Small intestine (tissue), 7 donors: ENCODE measurements at regions not wholly inside any gene's neighbourhood (a gene's known extent, or its start where the extent isn't known, plus 50 kb on each side); places are given as distances from the start of the nearest gene placed in this dataset.

Source experiments
- DNase-seq, 2 donors: peaks; one replicate each; pipeline versions ENCODE4 v3.0.0 to v3.0.0-alpha.2; 2013
- FAIRE-seq: peaks from 2 replicates; lab custom pipeline; 2012; peaks lifted over from hg19 to GRCh38; lab: Jason Lieb, UNC
- H3K27ac ChIP-seq, 3 donors: one replicate each; pipeline ENCODE4 v1.5.1; 2013; ENCODE audit warnings: low read length in 2 of 3, mild to moderate bottlenecking in 2 of 3, control low read depth in 1 of 3, inconsistent platforms in 1 of 3, low read depth in 1 of 3, moderate library complexity in 1 of 3
- H3K27me3 ChIP-seq, 3 donors: one replicate each; pipeline ENCODE4 v1.6.1; 2013; ENCODE audit warnings: low read length in 3 of 3, inconsistent platforms in 1 of 3; ENCODE audit not compliant: control insufficient read depth in 3 of 3, insufficient read depth in 3 of 3
- H3K36me3 ChIP-seq, 3 donors: one replicate each; pipeline ENCODE4 v1.6.1; 2013; ENCODE audit warnings: low read length in 3 of 3, inconsistent platforms in 1 of 3, low read depth in 1 of 3, mild to moderate bottlenecking in 1 of 3, moderate library complexity in 1 of 3; ENCODE audit not compliant: control insufficient read depth in 3 of 3, insufficient read depth in 2 of 3
- H3K4me1 ChIP-seq, 3 donors: one replicate each; pipeline ENCODE4 v1.6.1; 2013; ENCODE audit warnings: low read length in 2 of 3, inconsistent platforms in 1 of 3, low read depth in 1 of 3, mild to moderate bottlenecking in 1 of 3, moderate library complexity in 1 of 3; ENCODE audit not compliant: control insufficient read depth in 3 of 3, insufficient read depth in 2 of 3
- H3K4me3 ChIP-seq, 3 donors: one replicate each; pipeline ENCODE4 v1.5.1; 2013; ENCODE audit warnings: low read length in 3 of 3, control low read depth in 1 of 3, inconsistent platforms in 1 of 3, low read depth in 1 of 3, mild to moderate bottlenecking in 1 of 3, moderate library complexity in 1 of 3
- H3K9me3 ChIP-seq, 2 donors: one replicate each; pipeline ENCODE4 v1.6.1; 2013; ENCODE audit warnings: low read depth in 1 of 2, low read length in 1 of 2; ENCODE audit not compliant: control insufficient read depth in 2 of 2, insufficient read depth in 1 of 2
- WGBS, 3 donors: extraction: QIAGEN DNeasy Blood & Tissue Kit; methylation state at CpG; one replicate each; pipeline ENCODE4 v1.1.7; 2013; 5-methylcytosine and 5-hydroxymethylcytosine counted together
- donor health status: healthy with polysubstance abuse.
- donor health status: control.
- donor health status: control.
- donor health status: Bipolar disorder and iron deficiency.
- donor health status: healthy.

DNA sequence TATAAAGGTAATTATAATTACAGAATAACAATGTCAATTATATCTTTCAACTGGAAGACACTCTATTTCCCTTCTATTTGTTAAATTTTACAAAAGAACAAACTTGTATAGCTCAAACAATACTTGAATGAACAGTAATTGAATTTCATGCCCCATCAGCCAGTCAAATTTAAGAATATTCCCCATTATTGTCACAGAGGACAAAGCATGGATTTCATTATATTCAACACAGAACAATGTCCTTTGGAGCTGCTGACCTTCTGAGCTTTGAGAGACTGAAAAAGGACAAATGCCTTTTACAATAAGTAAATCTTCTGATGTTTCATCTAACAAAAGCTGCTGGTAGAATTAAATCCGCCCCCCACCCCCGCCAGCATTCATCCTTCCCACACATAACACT lies 187.5 kb upstream of the MC4R start:
- WGBS, 3 donors, result 29 to 91% (median 74%) methylated on average over 2 of the region's 2 CpGs
- no peak for FAIRE-seq
- Histone ChIP-seq H3K4me3 (no peak overlapping the region), H3K27ac (no peak overlapping the region), H3K4me1 (no peaks in the 10 kb centered on the region), H3K27me3 (no peaks in the 10 kb centered on the region), H3K36me3 (no peaks in the 10 kb centered on the region), H3K9me3 (no peaks in the 10 kb centered on the region)
- no peak for DNase-seq

DNA sequence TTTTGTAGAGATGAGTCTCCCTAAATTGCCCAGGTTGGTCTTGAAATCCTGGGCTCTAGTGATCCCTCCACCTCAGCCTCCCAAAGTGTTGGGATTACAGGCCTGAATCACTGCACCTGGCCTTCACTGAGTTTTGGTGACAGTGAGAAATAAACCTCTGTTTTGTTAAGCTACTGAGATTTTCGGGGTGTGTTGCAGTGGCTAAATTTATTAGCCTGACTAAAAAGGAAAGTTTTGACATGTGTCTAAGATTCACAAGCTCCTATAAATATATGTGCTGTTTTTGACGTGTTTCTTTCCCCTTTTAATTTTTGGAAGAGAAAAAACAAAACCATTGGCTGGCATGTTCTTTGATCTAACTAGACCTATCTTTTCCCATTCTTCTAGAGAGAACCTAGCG lies 190.5 kb upstream of the MC4R start:
- no peak overlapping the region for H3K27ac ChIP-seq
- DNase-seq, result no peak
- no peaks in the 10 kb centered on the region for H3K36me3 ChIP-seq
- no peaks in the 10 kb centered on the region for H3K4me1 ChIP-seq
- no peaks in the 10 kb centered on the region for H3K9me3 ChIP-seq
- no peaks in the 10 kb centered on the region for H3K27me3 ChIP-seq
- no peak overlapping the region for H3K4me3 ChIP-seq
- no peak for FAIRE-seq
- 81 to 90% (median 85%) methylated on average over 3 of the region's 3 CpGs for WGBS, 3 donors

DNA sequence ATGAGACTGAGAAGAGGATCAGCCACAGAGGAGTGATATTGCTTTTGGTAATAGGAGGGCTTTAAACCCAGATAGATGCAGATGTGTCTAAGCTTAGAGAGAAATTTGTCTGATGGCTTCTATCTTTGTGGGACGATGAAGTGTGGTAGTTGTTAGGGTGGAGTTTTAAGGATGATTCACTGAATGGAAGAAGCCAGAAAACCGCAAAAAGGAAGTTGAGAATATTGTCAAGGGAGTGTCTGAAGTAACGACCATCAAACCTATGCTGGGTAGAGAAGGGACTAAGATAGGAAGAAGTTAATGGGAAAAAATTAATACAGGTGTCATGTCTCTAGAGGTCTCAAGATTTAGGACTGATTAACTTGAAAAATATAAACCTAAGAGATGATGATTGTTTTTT lies 195.6 kb upstream of the MC4R start:
- FAIRE-seq, result no peak

DNA sequence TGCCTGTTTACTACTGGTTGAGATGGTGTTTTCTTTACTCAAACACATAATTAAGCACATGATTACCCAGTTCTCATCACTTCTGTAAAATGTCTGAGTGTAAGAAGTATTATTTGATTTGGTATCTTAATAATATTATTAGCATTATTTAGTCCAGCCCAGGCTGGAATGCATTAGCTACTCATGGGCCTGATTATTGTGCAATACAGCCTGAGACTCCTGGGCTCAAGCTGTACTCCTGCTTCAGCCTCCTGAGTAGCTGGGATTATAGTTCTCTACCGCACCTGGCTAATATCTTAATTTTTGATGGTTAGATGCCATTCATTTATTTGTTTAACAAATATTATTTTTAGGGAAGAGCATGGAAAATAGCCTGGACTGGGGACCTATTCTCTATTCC lies 197.6 kb upstream of the MC4R start:
- Histone ChIP-seq H3K27me3 (no peaks in the 10 kb centered on the region), H3K27ac (no peak overlapping the region), H3K36me3 (no peaks in the 10 kb centered on the region), H3K4me1 (no peaks in the 10 kb centered on the region), H3K9me3 (no peaks in the 10 kb centered on the region), H3K4me3 (no peak overlapping the region)
- no peak for FAIRE-seq
- no peak for DNase-seq
- WGBS, 3 donors, result 59 to 85% (median 76%) methylated on average over 1 of the region's 1 CpG

More for the DNA sequence above, 195.6 kb upstream of the MC4R start:
- H3K36me3 ChIP-seq, result no peaks in the 10 kb centered on the region
- no peaks in the 10 kb centered on the region for H3K9me3 ChIP-seq
- H3K4me1 ChIP-seq, result no peaks in the 10 kb centered on the region
- no peak overlapping the region for H3K27ac ChIP-seq
- DNase-seq, result no peak
- no peaks in the 10 kb centered on the region for H3K27me3 ChIP-seq
- no peak overlapping the region for H3K4me3 ChIP-seq
- 35 to 53% (median 44%) methylated on average over 3 of the region's 3 CpGs for WGBS, 3 donors

DNA sequence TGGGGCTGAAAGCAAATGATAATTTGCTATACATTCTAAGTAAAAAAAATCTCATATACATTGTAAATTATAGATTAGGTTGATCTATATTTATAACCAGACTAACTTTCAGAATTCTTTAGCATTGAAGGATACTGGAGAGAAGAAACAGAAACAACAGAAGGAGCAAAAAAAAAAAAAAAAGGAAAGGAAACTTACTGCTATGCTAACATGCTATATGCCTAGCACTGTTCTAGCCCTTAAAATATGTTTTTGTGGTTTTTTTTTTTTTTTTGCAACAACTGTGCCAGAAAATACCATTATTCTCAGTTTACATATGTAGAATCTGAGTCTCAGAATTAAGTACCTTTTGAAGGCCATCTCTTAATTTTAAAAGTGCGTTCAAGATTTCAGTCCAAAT lies 204.9 kb upstream of the MC4R start:
- Histone ChIP-seq H3K27me3 (no peaks in the 10 kb centered on the region), H3K36me3 (no peaks in the 10 kb centered on the region), H3K4me1 (no peaks in the 10 kb centered on the region), H3K4me3 (no peak overlapping the region), H3K9me3 (no peaks in the 10 kb centered on the region), H3K27ac (no peak overlapping the region)
- WGBS, 3 donors, result 86 to 94% (median 89%) methylated on average over 1 of the region's 1 CpG
- FAIRE-seq (no peak), DNase-seq (no peak)

DNA sequence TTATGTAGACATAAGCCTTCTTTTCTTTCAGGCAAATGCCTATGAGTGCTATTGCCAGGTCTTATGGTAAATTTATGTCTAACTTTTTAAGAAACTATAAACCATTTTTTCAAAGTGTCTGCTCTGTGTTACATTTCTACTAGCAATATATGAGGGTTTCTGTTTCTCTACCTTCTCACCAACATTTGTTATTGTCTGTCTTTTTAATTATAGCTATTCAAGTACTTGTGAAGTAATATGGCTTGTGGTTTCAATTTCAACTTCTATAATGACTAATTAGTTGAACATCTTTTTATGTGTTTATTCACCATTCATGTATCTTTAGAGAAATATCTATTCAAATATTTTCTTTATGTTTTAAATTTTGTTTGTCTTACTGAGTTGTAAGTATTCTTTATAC lies 213.1 kb upstream of the MC4R start:
- H3K27me3 ChIP-seq, result no peaks in the 10 kb centered on the region
- DNase-seq, result no peak
- no peaks in the 10 kb centered on the region for H3K36me3 ChIP-seq
- no peaks in the 10 kb centered on the region for H3K4me1 ChIP-seq
- no peaks in the 10 kb centered on the region for H3K9me3 ChIP-seq
- peak; percentile 78 for FAIRE-seq
- no peak overlapping the region for H3K27ac ChIP-seq
- no peak overlapping the region for H3K4me3 ChIP-seq

GRCh38 chr18:60593249-60593648 lies 220.7 kb upstream of the MC4R start:
- 17 to 52% (median 38%) methylated on average over 5 of the region's 5 CpGs for WGBS, 3 donors
- H3K27ac ChIP-seq, result no peak overlapping the region
- H3K9me3 ChIP-seq, result no peaks in the 10 kb centered on the region
- no peaks in the 10 kb centered on the region for H3K36me3 ChIP-seq
- no peaks in the 10 kb centered on the region for H3K27me3 ChIP-seq
- H3K4me3 ChIP-seq, result no peak overlapping the region
- no peak for DNase-seq
- no peaks in the 10 kb centered on the region for H3K4me1 ChIP-seq
- no peak for FAIRE-seq

GRCh38 chr18:60596928-60597327 lies 224.4 kb upstream of the MC4R start:
- Histone ChIP-seq H3K27me3 (no peaks in the 10 kb centered on the region), H3K4me1 (no peaks in the 10 kb centered on the region), H3K27ac (no peak overlapping the region), H3K4me3 (no peak overlapping the region), H3K36me3 (no peaks in the 10 kb centered on the region), H3K9me3 (no peaks in the 10 kb centered on the region)
- WGBS, 3 donors, result 62 to 71% (median 70%) methylated on average over 3 of the region's 3 CpGs
- FAIRE-seq (no peak), DNase-seq (no peak)

GRCh38 chr18:60599267-60599666 lies 226.7 kb upstream of the MC4R start:
- Histone ChIP-seq H3K27ac (no peak overlapping the region), H3K9me3 (no peaks in the 10 kb centered on the region), H3K36me3 (no peaks in the 10 kb centered on the region), H3K4me3 (no peak overlapping the region), H3K4me1 (no peaks in the 10 kb centered on the region), H3K27me3 (no peaks in the 10 kb centered on the region)
- FAIRE-seq (no peak), DNase-seq (no peak)
- 56 to 64% (median 60%) methylated on average over 1 of the region's 1 CpG for WGBS, 3 donors
